PC-9 (cell line): ENCODE measurements at regions not wholly inside any gene's neighbourhood (a gene's known extent, or its start where the extent isn't known, plus 50 kb on each side); places are given as distances from the start of the nearest gene placed in this dataset.

ENCODE experiments used
- BruUV-seq: library from RNA; stranded (reverse); fragments of 400-500 nt; replicated peaks from 2 replicates; lab custom pipeline; 2021; lab: Mats Ljungman, UMichigan
- CTCF ChIA-PET: fragments of 300-600 bp; sonication (Branson Sonifier 250); formaldehyde crosslinking; loops from one replicate; lab custom pipeline; 2022; ENCODE audit warnings: antibody characterized with exemption; lab: Charles Lee
- POLR2A ChIA-PET: fragments of 300-600 bp; sonication (Branson Sonifier 250); formaldehyde crosslinking; loops from one replicate; lab custom pipeline; 2022; ENCODE audit warnings: antibody characterized with exemption; ENCODE audit not compliant: unreplicated experiment; lab: Charles Lee
- DNase-seq, 2 experiments: peaks; one replicate each; pipeline versions ENCODE4 v3.0.0 to v3.0.0-alpha.2; 2015 to 2022; ENCODE audit warnings: mixed read lengths in 1 of 2
- H2AFZ ChIP-seq: fragments of 200-600 bp; sonication (generic); 2 replicates; pipeline ENCODE4 v1.8.1; 2017; ENCODE audit warnings: antibody characterized with exemption
- H3F3A ChIP-seq: fragments of 200-600 bp; sonication (generic); 2 replicates; pipeline ENCODE4 v1.8.1; 2017; ENCODE audit warnings: antibody characterized with exemption, mild to moderate bottlenecking, low read depth; ENCODE audit not compliant: insufficient read depth
- H3K27ac ChIP-seq: fragments of 200-600 bp; sonication (generic); 2 replicates; pipeline ENCODE4 v1.6.1; 2016; ENCODE audit warnings: mixed run types
- H3K27me3 ChIP-seq: fragments of 200-600 bp; sonication (generic); 2 replicates; pipeline ENCODE4 v1.6.1; 2016; ENCODE audit warnings: low read depth, mixed run types; ENCODE audit not compliant: insufficient read depth
- H3K36me3 ChIP-seq: fragments of 200-600 bp; sonication (generic); 2 replicates; pipeline ENCODE4 v1.6.1; 2016; ENCODE audit warnings: low read depth, mixed run types
- H3K4me1 ChIP-seq: fragments of 200-600 bp; sonication (generic); replicated peaks from 2 replicates; pipeline ENCODE4 v1.6.1; 2016; ENCODE audit warnings: mixed run types; ENCODE audit not compliant: insufficient read depth
- H3K4me2 ChIP-seq: fragments of 200-600 bp; sonication (generic); 2 replicates; pipeline ENCODE4 v1.6.1; 2017; ENCODE audit warnings: mixed run types
- H3K4me3 ChIP-seq: fragments of 200-600 bp; sonication (generic); 2 replicates; pipeline ENCODE4 v1.6.1; 2016; ENCODE audit warnings: mixed run types
- H3K79me2 ChIP-seq: fragments of 200-600 bp; sonication (generic); 2 replicates; pipeline ENCODE4 v1.6.1; 2017; ENCODE audit warnings: low read depth, mixed run types
- H3K9me2 ChIP-seq: fragments of 200-600 bp; sonication (generic); 2 replicates; pipeline ENCODE4 v1.8.1; 2017; ENCODE audit warnings: mild to moderate bottlenecking; ENCODE audit not compliant: insufficient read depth
- H3K9me3 ChIP-seq: fragments of 200-600 bp; sonication (generic); 2 replicates; pipeline ENCODE4 v1.8.1; 2016; ENCODE audit warnings: low read depth; ENCODE audit not compliant: insufficient read depth
- H4K20me1 ChIP-seq: fragments of 200-600 bp; sonication (generic); 2 replicates; pipeline ENCODE4 v1.8.1; 2017; ENCODE audit not compliant: insufficient read depth
- EZH2 ChIP-seq: fragments of 200-600 bp; sonication (generic); IDR thresholded peaks from 2 replicates; pipeline ENCODE4 v1.8.0; 2017; ENCODE audit warnings: antibody characterized with exemption, low read depth
- intact Hi-C: fragments of 100-400 bp; cut with micrococcal nuclease; formaldehyde crosslinking; loops from one replicate; pipeline ENCODE4 v1.10.0; 2022; ENCODE audit not compliant: unreplicated experiment
- TF ChIP-seq, protein P1 (sequence below): fragments of 200-600 bp; sonication (generic); conservative IDR thresholded peaks from 2 replicates; pipeline ENCODE4 v1.6.1; 2017; ENCODE audit warnings: mixed run types, antibody characterized with exemption, mild to moderate bottlenecking, moderate library complexity

DNA sequence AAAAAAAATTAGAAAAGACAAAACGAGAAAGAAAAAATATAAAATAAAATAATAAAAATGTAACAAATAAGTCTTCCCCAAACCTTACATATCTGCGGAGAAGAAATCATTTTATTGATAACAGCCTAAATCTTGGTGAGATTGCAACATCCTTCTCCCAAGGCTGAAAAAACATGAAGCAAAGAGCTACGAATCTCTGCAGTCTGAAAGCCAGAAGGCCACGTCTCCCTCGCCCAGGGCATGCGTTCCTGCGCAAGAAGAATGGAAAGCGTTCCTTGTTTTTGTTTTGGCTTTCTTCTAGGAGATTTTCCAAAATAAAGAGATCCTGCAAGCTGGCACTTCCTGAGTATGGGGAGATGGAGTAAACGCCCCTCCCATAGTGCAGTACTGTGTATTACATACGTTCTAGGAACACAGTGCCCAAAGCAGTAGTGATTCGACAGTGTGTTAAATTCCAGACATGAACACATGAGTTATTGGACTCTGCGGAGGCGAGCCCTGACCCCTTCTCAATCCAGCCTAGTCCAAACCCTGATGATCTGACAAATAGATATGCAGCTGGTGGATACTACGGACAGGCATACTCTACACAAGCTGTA lies 126.7 kb upstream of the RREB1 start:
- ChIA-PET CTCF (interaction anchor here (0.5 kb wide), 1 partner anchor 304 kb away, joined by 3 read pairs; no protein-coding TSS in a partner anchor), POLR2A (no interaction called here)
- intact Hi-C loops: no loop called here
- Histone ChIP-seq H3K4me1 (peaks cover 20% of the 10 kb centered on the region), H3K36me3 (no peaks in the 10 kb centered on the region), H3K27ac (no peak overlapping the region), H3K4me2 (no peak overlapping the region), H3K9me3 (no peaks in the 10 kb centered on the region), H3K9me2 (no peaks in the 10 kb centered on the region), H2AFZ (no peak overlapping the region), H3K4me3 (no peak overlapping the region), H4K20me1 (no peaks in the 10 kb centered on the region), H3K27me3 (no peaks in the 10 kb centered on the region), H3K79me2 (no peaks in the 10 kb centered on the region), H3F3A (no peaks in the 10 kb centered on the region)
- TF ChIP-seq, protein P1, sequence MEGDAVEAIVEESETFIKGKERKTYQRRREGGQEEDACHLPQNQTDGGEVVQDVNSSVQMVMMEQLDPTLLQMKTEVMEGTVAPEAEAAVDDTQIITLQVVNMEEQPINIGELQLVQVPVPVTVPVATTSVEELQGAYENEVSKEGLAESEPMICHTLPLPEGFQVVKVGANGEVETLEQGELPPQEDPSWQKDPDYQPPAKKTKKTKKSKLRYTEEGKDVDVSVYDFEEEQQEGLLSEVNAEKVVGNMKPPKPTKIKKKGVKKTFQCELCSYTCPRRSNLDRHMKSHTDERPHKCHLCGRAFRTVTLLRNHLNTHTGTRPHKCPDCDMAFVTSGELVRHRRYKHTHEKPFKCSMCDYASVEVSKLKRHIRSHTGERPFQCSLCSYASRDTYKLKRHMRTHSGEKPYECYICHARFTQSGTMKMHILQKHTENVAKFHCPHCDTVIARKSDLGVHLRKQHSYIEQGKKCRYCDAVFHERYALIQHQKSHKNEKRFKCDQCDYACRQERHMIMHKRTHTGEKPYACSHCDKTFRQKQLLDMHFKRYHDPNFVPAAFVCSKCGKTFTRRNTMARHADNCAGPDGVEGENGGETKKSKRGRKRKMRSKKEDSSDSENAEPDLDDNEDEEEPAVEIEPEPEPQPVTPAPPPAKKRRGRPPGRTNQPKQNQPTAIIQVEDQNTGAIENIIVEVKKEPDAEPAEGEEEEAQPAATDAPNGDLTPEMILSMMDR: no peak
- TF ChIP-seq EZH2: no peak
- DNase-seq: no peak
- BruUV-seq: no TSS peak

DNA sequence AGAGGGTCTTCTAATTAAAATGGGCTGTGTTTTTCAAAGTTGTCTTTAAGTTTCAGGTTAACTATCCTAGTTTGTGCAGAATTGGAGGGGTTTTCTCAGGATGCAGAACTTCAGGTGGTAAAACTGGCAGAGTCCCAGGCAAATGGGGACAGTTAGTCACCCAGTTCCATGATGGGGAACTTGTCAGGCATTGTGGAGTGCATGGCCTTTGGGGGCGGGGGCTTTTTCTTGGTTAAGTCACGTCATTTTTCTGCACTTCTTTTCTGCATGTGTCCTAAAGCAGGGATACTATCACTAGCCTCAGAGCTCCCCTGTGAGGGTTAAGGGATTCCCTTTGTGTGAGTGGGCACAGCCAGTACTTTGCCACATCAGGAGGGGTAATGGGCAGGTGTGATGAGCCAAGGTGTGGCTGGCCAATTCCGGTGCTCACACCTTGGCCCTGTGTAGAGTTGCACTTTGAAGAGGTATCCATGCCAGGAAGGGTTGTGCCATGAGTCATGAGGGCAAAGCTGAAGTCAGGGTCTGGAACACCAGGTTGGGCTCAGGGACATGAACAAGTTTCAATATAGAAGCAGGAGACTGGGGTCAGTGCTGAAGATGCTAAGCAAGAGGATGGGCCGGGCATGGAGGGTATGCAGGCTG lies 126.0 kb upstream of the RREB1 start:
- intact Hi-C loops: no loop called here
- Histone ChIP-seq H3K9me3 (no peaks in the 10 kb centered on the region), H3K79me2 (no peaks in the 10 kb centered on the region), H2AFZ (no peak overlapping the region), H3K36me3 (no peaks in the 10 kb centered on the region), H3K9me2 (no peaks in the 10 kb centered on the region), H3F3A (no peaks in the 10 kb centered on the region), H3K27me3 (no peaks in the 10 kb centered on the region), H4K20me1 (no peaks in the 10 kb centered on the region), H3K4me2 (no peak overlapping the region; the same call in 1 of the 2 replicates), H3K4me3 (no peak overlapping the region), H3K27ac (0 out of 2 replicates have a peak overlapping the region, but pooled peaks have one; percentile 16), H3K4me1 (peaks cover 20% of the 10 kb centered on the region)
- BruUV-seq: no TSS peak
- DNase-seq: peak; percentile 66 to 76
- ChIA-PET CTCF (interaction anchor here (0.5 kb wide), 1 partner anchor 305 kb away, joined by 3 read pairs; no protein-coding TSS in a partner anchor), POLR2A (interaction anchor here (0.7 kb wide), 1 partner anchor 330 kb away, joined by 3 read pairs; no protein-coding TSS in a partner anchor)
- TF ChIP-seq, protein P1: no peak
- no peak for TF ChIP-seq EZH2

- no peak for DNase-seq
- Histone ChIP-seq H3K9me3 (no peaks in the 10 kb centered on the region), H3K4me2 (no peak overlapping the region), H4K20me1 (no peaks in the 10 kb centered on the region), H2AFZ (no peak overlapping the region), H3K36me3 (no peaks in the 10 kb centered on the region), H3K79me2 (no peaks in the 10 kb centered on the region), H3K4me1 (peaks cover 20% of the 10 kb centered on the region), H3K27ac (no peak overlapping the region), H3F3A (no peaks in the 10 kb centered on the region), H3K9me2 (no peaks in the 10 kb centered on the region), H3K4me3 (no peak overlapping the region), H3K27me3 (no peaks in the 10 kb centered on the region)
- CTCF ChIA-PET: no interaction called here
- no TSS peak for BruUV-seq
- intact Hi-C loops: no loop called here
- POLR2A ChIA-PET: interaction anchor here (0.7 kb wide), 1 partner anchor 330 kb away, joined by 3 read pairs; no protein-coding TSS in a partner anchor
- no peak for TF ChIP-seq EZH2
- TF ChIP-seq, protein P1: no peak
Observed at GRCh38 chr6:6982663-6983062, 125.1 kb upstream of the RREB1 start.
